Transverse colon (tissue), 4 donors: ENCODE measurements at regions not wholly inside any gene's neighbourhood (a gene's known extent, or its start where the extent isn't known, plus 50 kb on each side); places are given as distances from the start of the nearest gene placed in this dataset.
"Not testable (repeated sequence)": the region's sequence is repeated elsewhere in the genome, so short reads cannot be mapped to it uniquely, and the experiment has no call there.

Experiments
- DNase-seq: peaks from one replicate; pipeline ENCODE4 v3.0.0-alpha.2; 2019
- H3K27ac ChIP-seq, 4 donors: fragments of 200-600 bp; sonication (generic); 2 replicates each; pipeline ENCODE4 v1.5.1; 2016 to 2018; ENCODE audit warnings: inconsistent platforms in 4 of 4
- H3K27me3 ChIP-seq: fragments of 200-600 bp; sonication (generic); 2 replicates; pipeline ENCODE4 v1.5.1; 2017; ENCODE audit warnings: inconsistent platforms
- H3K36me3 ChIP-seq, 4 donors: fragments of 200-600 bp; sonication (generic); 2 replicates each; pipeline ENCODE4 v1.5.1; 2017 to 2019; ENCODE audit warnings: inconsistent platforms in 4 of 4
- H3K4me1 ChIP-seq, 4 donors: fragments of 200-600 bp; sonication (generic); 2 replicates each; pipeline ENCODE4 v1.5.1; 2017 to 2020; ENCODE audit warnings: inconsistent platforms in 4 of 4
- H3K4me3 ChIP-seq, 4 donors: fragments of 200-600 bp; sonication (generic); 1 replicate in 1 of 4; 2 replicates in 3 of 4; pipeline versions ENCODE4 v1.5.1 to v1.6.1; 2017 to 2019; ENCODE audit warnings: inconsistent platforms in 4 of 4
- H3K9me3 ChIP-seq, 2 donors: fragments of 200-600 bp; sonication (generic); 2 replicates each; pipeline ENCODE4 v1.5.1; 2017 to 2019; ENCODE audit warnings: inconsistent platforms in 2 of 2
- CTCF ChIP-seq, 5 experiments: fragments of 200-600 bp in 3 of 5; fragments of 450-650 bp in 2 of 5; sonication (generic) in 3 of 5; IDR thresholded peaks; 1 replicate in 2 of 5; 2 replicates in 3 of 5; pipeline ENCODE4 v1.5.1; 2016 to 2017; ENCODE audit warnings: antibody characterized with exemption in 5 of 5, inconsistent platforms in 3 of 5, mild to moderate bottlenecking in 2 of 5, moderate library complexity in 1 of 5
- EP300 ChIP-seq: sonication (generic); formaldehyde crosslinking; IDR thresholded peaks from one replicate; pipeline ENCODE4 v1.6.1; 2017; ENCODE audit warnings: antibody characterized with exemption, low read depth
- POLR2A ChIP-seq: fragments of 450-650 bp; IDR thresholded peaks from one replicate; pipeline ENCODE4 v1.6.1; 2016; ENCODE audit warnings: antibody characterized with exemption, mild to moderate bottlenecking, moderate library complexity
- POLR2AphosphoS5 ChIP-seq, 3 donors: sonication (generic); formaldehyde crosslinking; IDR thresholded peaks; one replicate each; pipeline ENCODE4 v1.6.1; 2016; ENCODE audit warnings: antibody characterized with exemption in 3 of 3
- WGBS, 2 donors: methylation state at CpG; one replicate each; pipeline ENCODE4 v1.1.5; 2018; ENCODE audit warnings: low coverage in 1 of 2; 5-methylcytosine and 5-hydroxymethylcytosine counted together
- in situ Hi-C, 4 donors: fragments of 200-750 bp; cut with MboI; loops; one replicate each; pipeline versions ENCODE4 v1.15.0 to v1.15.1; 2017; ENCODE audit warnings: low sequenced_read_pairs in 3 of 4, low pct_ligation_motif_present in 1 of 4, low pct_unique_long_range_greater_than_20kb in 1 of 4
- intact Hi-C: fragments of 100-400 bp; cut with DNase I; formaldehyde crosslinking; loops from one replicate; pipeline ENCODE4 v1.15.1; 2023; ENCODE audit warnings: low total_unique reads

- Histone ChIP-seq H3K4me1 (no peaks in the 10 kb centered on the region), H3K27ac (no peak overlapping the region), H3K27me3 (no peaks in the 10 kb centered on the region), H3K4me3 (no peak overlapping the region), H3K36me3 (no peaks in the 10 kb centered on the region), H3K9me3 (no peaks in the 10 kb centered on the region)
- intact Hi-C loops: no loop called here
- 76 to 82% methylated on average over 4 of the region's 4 CpGs for WGBS, 2 donors
- in situ Hi-C loops: no loop called here
- DNase-seq: no peak
- TF ChIP-seq POLR2AphosphoS5 (IDR thresholded peaks at IDR 0.05) (no peak), EP300 (no peak), CTCF (IDR thresholded peaks at IDR 0.05) (no peak), POLR2A (no peak)
Measured at GRCh38 chr6:97473979-97474378, 191.0 kb upstream of the MMS22L start.

GRCh38 chr6:97497713-97498331 is 214.8 kb upstream of the MMS22L start:
- WGBS, 2 donors: 42 to 44% methylated on average over 4 of the region's 4 CpGs

GRCh38 chr6:97501853-97502252 is 218.8 kb upstream of the MMS22L start:
- TF ChIP-seq CTCF (IDR thresholded peaks at IDR 0.05): no peak
- no peak for TF ChIP-seq POLR2AphosphoS5 (IDR thresholded peaks at IDR 0.05)
- no peak for TF ChIP-seq POLR2A
- TF ChIP-seq EP300: no peak
- no peak overlapping the region for H3K4me3 ChIP-seq
- WGBS, 2 donors: 45 to 51% methylated on average over 2 of the region's 2 CpGs
- peaks cover 4% of the 10 kb centered on the region for H3K27me3 ChIP-seq
- H3K27ac ChIP-seq: no peak overlapping the region
- H3K9me3 ChIP-seq: no peaks in the 10 kb centered on the region
- in situ Hi-C loops (no loop called here), intact Hi-C loops (no loop called here)
- H3K36me3 ChIP-seq: no peaks in the 10 kb centered on the region
- DNase-seq: no peak
- H3K4me1 ChIP-seq: no peaks in the 10 kb centered on the region

More at GRCh38 chr6:97497713-97498331, 214.8 kb upstream of the MMS22L start:
- Histone ChIP-seq H3K4me1 (no peaks in the 10 kb centered on the region), H3K9me3 (no peaks in the 10 kb centered on the region), H3K4me3 (no peak overlapping the region), H3K27me3 (no peaks in the 10 kb centered on the region), H3K27ac (no peak overlapping the region), H3K36me3 (no peaks in the 10 kb centered on the region)
- in situ Hi-C loops: loop anchor here in 1 of 4 donors (25.0 kb wide), 1 partner anchor 1614 kb away; no protein-coding TSS in a partner anchor
- peak; percentile 54 for DNase-seq
- intact Hi-C loops: loop anchor here (10.0 kb wide), 1 partner anchor 1347 kb away; no protein-coding TSS in a partner anchor
- peak; percentile 62 to 78 (median 66) for TF ChIP-seq CTCF (IDR thresholded peaks at IDR 0.05)
- no peak for TF ChIP-seq POLR2A
- TF ChIP-seq EP300: no peak

GRCh38 chr6:97508646-97509045 is 225.6 kb upstream of the MMS22L start:
- no peak for DNase-seq
- no peak overlapping the region for H3K4me3 ChIP-seq
- TF ChIP-seq CTCF (IDR thresholded peaks at IDR 0.05): no peak
- no peak for TF ChIP-seq POLR2AphosphoS5 (IDR thresholded peaks at IDR 0.05)
- no peak for TF ChIP-seq POLR2A
- no peak for TF ChIP-seq EP300
- H3K4me1 ChIP-seq: no peaks in the 10 kb centered on the region
- 79 to 83% methylated on average over 1 of the region's 1 CpG for WGBS, 2 donors
- no peak overlapping the region for H3K27ac ChIP-seq
- no peaks in the 10 kb centered on the region for H3K27me3 ChIP-seq
- intact Hi-C loops (no loop called here), in situ Hi-C loops (no loop called here)
- no peaks in the 10 kb centered on the region for H3K36me3 ChIP-seq
- H3K9me3 ChIP-seq: no peaks in the 10 kb centered on the region

- H3K4me1 ChIP-seq, H3K36me3 ChIP-seq, DNase-seq, intact Hi-C loops, H3K27me3 ChIP-seq, in situ Hi-C loops, H3K27ac ChIP-seq, H3K9me3 ChIP-seq, H3K4me3 ChIP-seq: not testable (repeated sequence)
Measured at GRCh38 chr6:97513260-97513659, 230.2 kb upstream of the MMS22L start.
